ENCODE measurements at regions not wholly inside any gene's neighbourhood (a gene's known extent, or its start where the extent isn't known, plus 50 kb on each side); places are given as distances from the start of the nearest gene placed in this dataset.
"Not testable (repeated sequence)": the region's sequence is repeated elsewhere in the genome, so short reads cannot be mapped to it uniquely, and the experiment has no call there.

DNA sequence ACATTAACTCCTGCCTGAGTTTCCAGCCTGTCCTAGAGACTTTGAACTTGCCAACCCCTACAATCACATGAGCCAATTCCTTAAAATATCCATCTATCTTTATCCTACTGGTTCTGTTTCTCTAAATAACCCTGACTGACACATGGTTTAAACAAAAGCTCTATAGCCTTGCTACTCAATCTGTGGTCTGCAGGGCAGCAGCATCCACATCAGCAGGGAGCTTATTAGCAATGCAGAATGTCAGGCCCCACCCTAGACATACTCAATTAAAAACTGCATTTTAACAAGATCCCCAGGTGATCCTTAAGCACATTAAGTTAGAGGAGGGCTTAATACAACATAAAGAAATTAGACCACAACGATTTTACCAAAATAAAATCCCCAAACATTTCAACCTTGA lies 108.3 kb upstream of the CPSF6 start:
- DNase-seq (ENCODE audit: low spot score): no peak

GRCh38 chr12:69136931-69137613 lies 102.3 kb upstream of the CPSF6 start:
- DNase-seq (ENCODE audit: low spot score): no peak

- no peak for DNase-seq (ENCODE audit: low spot score)
These were observed 98.3 kb upstream of the CPSF6 start for GRCh38 chr12:69141074-69141473.

- DNase-seq (ENCODE audit: low spot score): no peak
These were observed 90.1 kb upstream of the CPSF6 start for GRCh38 chr12:69149270-69149669.

GRCh38 chr12:69150083-69150795 lies 89.1 kb upstream of the CPSF6 start:
- no peak for DNase-seq (ENCODE audit: low spot score)

DNA sequence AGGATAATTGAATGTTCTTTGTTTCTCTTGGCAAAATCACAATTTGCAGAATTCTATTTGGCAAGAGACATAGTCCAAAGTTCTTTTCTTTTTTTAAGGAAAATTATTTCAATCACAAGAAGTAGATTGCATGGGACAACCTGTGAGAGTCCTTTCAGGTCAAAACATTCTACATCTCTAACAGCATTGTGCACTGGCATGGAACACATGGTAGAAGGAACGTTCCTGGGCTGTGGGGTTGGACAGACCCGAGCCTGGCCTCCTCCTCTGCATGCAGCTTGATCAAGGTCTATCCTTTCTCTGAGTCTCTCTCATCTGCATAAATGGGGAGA lies 88.6 kb upstream of the CPSF6 start:
- no peak for DNase-seq (ENCODE audit: low spot score)

- no peak for DNase-seq (ENCODE audit: low spot score)
These were observed 88.1 kb upstream of the CPSF6 start for GRCh38 chr12:69151254-69151764.

DNA sequence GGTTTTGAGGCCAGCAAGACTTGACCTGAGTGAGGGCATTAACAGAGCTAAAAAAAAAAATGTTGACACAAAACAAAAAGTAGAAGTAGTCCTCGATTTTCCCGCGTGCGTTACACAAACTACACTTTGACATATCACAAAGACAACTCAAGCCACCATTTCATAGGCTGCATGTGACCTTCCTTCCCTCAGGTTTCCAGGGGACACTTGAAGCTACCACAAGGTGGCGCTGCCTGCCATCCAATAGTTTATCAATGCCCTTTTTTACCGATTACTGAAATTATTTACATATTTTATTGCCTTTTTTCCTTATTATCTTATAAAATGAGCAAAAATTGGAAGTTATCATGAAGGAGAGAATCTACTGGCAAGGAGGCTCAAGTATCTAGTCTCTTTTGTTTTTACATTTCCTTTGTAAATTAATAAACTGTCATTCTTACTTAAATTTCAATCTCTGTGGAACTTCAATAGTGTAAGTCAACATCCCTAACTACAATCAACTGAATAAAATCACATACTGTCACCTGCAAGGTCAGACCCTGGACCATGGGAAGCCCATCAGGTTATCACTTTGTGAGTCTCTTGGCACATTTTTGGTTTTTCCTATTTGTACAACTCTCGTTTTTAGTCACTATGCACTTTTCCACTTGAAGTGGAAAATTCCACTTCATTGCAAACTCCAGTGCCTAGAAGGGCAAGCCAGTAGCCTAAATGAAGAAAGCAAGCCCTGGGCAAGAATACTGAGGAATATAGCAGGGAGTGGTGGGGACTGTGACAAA lies 84.6 kb upstream of the CPSF6 start:
- peak; percentile 61 for DNase-seq (ENCODE audit: low spot score)

DNA sequence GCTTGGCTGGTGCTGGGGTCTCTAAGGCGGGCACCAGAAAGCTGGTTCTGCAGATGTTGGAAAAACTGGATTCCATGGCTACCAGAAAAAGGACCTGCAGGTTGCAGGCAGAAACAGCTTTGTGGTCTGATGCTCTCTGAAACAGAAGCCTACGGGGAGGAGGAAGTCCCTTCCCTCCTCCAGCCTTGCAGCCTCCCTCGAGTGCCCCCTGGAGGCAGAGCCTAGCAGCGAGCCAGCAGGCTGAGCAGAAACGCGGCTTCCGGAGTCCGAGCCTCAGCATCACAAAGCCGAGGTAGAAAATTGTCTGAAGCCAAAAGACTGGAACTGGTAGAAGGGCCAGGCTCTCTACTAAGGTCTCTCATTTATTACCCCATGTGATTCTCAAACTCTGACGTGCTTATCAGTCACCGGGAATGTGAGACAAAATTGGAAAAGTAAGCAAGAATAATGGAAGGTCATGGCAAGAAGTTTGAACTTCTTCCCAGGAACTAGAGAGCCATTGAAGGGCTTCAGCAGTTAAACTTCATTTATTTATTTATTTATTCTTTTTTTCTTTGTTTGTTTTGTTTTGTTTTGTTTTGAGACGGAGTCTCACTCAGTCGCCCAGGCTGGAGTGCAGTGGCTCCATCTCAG lies 82.2 kb upstream of the CPSF6 start:
- peak; percentile 80 for DNase-seq (ENCODE audit: low spot score)

DNA sequence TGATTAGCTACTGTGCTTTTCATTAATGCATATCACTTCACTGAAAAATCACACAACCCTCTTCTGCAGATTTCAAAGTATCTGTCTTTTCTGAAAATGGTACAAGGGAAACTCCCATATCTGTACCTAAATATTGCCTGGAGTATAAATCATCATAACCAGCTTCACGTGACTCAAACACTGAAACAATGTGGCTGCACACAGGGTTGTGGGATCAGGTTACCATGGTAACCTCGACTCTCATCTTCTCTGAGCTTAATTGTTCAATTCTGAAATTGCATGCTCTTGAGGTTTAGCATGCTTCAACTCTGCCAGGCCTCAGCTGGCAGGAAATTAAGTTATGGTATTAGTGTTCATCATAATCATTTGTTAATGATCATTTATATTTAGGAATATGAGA lies 77.5 kb upstream of the CPSF6 start:
- DNase-seq (ENCODE audit: low spot score): no peak

DNA sequence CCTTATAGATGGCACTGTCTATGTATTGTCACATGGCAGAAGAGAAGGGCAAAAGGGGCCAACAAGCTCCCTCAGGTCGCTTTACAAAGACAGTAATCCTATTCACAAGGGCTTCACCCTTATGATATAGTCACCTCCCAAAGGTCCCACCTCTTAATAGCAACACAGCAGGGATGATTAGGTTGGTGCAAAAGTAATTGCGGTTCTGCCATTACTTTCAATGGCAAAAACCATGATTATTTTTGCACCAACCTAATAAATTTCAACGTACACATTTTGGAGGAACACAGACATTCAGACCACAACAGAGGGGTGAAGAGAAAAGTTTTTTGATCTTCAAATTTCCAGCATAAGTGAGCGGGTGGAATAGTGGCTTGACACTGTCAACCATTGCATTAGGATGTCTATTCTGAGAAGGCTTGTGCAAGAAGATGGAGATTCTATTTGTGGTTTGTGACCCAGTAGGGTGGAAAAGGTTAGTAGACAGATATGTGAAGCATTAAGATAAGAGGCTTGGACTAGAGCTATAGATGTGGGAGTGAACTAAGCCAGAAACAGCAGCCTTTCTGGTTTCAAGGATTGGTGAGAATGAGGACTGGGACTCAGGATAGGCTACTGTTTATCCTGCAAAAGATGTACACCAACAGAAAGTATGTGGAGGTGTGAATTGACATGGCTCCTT lies 75.5 kb upstream of the CPSF6 start:
- DNase-seq (ENCODE audit: low spot score): no peak

GRCh38 chr12:69167648-69168165 lies 71.7 kb upstream of the CPSF6 start:
- no peak for DNase-seq (ENCODE audit: low spot score)

GRCh38 chr12:69168363-69168762 lies 71.0 kb upstream of the CPSF6 start:
- DNase-seq (ENCODE audit: low spot score): no peak

DNA sequence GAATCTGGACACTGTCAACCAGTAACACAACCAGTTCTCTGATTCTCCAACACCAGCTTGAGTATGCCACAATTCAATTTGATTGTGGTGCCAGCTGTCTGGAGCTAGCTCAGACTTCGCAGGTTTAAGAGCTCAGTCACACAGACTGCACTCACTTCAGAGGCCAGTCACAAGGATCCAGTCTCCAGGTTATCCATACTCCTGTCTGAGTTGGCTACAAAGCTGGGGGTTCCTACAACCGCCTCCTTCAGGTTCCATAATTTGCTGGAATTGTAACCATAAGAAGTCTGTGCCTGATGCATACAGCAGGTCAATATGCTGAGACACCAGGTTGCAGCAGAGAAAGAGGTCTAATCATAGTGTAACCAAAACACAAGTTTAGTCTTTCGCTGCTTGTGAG lies 70.5 kb upstream of the CPSF6 start:
- no peak for DNase-seq (ENCODE audit: low spot score)

- no peak for DNase-seq (ENCODE audit: low spot score)
These were observed 69.1 kb upstream of the CPSF6 start for GRCh38 chr12:69170293-69170692.

DNA sequence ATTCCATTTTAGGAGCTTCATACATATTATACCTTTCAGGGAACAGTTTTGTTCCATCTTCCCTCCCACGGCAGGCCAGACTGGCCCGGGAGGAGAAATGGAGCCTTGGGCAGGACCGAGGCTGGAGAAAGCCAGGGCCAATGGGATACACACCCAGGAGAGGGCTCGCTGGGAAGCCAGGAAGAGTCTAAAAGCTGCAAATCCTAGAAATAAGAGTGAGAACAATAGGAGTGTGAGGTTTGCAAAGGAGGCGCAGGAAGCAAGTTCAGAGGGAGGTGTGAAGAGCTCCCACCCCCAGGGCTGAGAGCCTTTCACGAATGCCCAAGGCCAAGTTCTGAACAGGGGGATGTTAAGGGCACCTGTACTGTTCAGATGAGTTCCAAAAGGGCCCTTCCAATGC lies 67.5 kb upstream of the CPSF6 start:
- DNase-seq (ENCODE audit: low spot score): no peak

GRCh38 chr12:69172491-69172890 lies 66.9 kb upstream of the CPSF6 start:
- DNase-seq (ENCODE audit: low spot score): no peak

DNA sequence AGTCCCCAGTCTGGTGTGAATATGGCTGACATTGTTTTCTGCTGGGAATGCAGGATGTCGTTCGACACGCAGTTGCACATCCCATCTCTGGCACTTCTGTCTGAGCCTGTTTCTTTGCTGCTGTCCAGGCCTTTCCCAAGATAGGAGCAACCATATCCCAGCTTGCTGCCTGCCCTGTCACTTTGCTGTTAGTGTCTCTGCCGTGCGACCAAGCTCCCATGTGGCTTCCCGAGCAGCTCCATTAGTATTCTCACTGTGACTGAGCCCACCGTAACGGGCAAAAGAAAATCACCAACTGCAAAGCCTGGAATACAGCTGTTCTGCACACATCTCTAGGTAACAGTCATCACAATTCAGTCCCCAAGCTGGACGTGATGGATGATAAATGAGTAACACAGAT lies 66.0 kb upstream of the CPSF6 start:
- no peak for DNase-seq (ENCODE audit: low spot score)

DNA sequence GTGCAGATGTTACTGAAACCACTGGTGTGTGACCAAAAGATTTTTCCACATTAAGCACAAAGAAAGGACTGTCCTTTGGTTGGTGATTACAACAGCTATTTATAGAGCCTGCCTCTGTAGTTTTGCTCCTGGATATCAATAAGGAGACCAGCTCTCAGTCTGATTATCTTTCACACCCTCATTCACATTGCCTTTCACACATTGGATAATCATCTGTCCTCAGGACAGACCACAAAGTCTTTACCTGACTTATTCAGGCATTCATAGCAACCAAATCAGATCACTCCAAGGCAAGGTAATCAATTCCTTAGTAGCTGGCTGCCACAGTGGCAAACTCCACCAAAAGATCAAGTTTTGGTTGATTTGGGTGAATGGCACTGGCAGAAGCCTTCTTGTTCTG lies 59.6 kb upstream of the CPSF6 start:
- no peak for DNase-seq (ENCODE audit: low spot score)

DNA sequence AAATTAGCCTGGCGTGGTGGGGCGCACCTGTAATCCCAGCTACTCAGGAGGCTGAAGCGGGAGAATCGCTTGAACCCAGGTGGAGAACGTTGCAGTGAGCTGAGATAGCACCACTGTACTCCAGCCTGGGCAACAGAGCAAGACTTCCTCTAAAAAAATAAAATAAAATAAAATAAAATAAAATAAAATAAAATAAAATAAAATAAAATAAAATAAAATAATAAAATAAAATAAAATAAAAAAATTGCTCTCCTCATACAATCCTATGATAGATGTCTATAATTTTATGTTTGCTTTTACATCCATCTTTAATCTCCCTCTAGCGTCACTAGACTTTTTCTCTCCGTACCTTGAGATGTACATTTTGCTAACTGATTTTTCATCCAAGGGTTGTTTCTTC lies 51.8 kb upstream of the CPSF6 start:
- not testable (repeated sequence) for DNase-seq (ENCODE audit: low spot score)

GRCh38 chr12:69189378-69189978 lies 49.9 kb upstream of the CPSF6 start:
- DNase-seq (ENCODE audit: low spot score): no peak

Data from AG08395 (cell line).